Large intestine (tissue), 3 donors: ENCODE measurements at regions not wholly inside any gene's neighbourhood (a gene's known extent, or its start where the extent isn't known, plus 50 kb on each side); places are given as distances from the start of the nearest gene placed in this dataset.
A peak's percentile ranks its signal among the peaks of the same experiment; 100 is the strongest.
"Not testable (repeated sequence)": the region's sequence is repeated elsewhere in the genome, so short reads cannot be mapped to it uniquely, and the experiment has no call there.

Experiments used
- DNase-seq, 2 donors: peaks; one replicate each; pipeline versions ENCODE4 v3.0.0 to v3.0.0-alpha.2; 2013
- H3K27ac ChIP-seq: one replicate; pipeline ENCODE4 v1.5.1; 2013; ENCODE audit warnings: low read length
- H3K27me3 ChIP-seq: 2 replicates; pipeline ENCODE4 v1.6.1; 2013; ENCODE audit warnings: low read length; ENCODE audit not compliant: control insufficient read depth, insufficient read depth
- H3K36me3 ChIP-seq: 2 replicates; pipeline ENCODE4 v1.6.1; 2013; ENCODE audit warnings: low read length; ENCODE audit not compliant: control insufficient read depth, insufficient read depth
- H3K4me1 ChIP-seq: one replicate; pipeline ENCODE4 v1.6.1; 2013; ENCODE audit warnings: low read length; ENCODE audit not compliant: control insufficient read depth, insufficient read depth
- H3K4me3 ChIP-seq: one replicate; pipeline ENCODE4 v1.5.1; 2013; ENCODE audit warnings: low read length
- H3K9me3 ChIP-seq: one replicate; pipeline ENCODE4 v1.6.1; 2013; ENCODE audit warnings: mild to moderate bottlenecking, low read depth, low read length, moderate library complexity; ENCODE audit not compliant: control insufficient read depth
- WGBS: methylation state at CpG from one replicate; pipeline ENCODE4 v1.1.5; 2013; ENCODE audit warnings: low lambda C conversion rate; ENCODE audit not compliant: insufficient coverage; 5-methylcytosine and 5-hydroxymethylcytosine counted together

GRCh38 chr1:213415691-213416380 lies 364.8 kb downstream of the RPS6KC1 start:
- Histone ChIP-seq H3K36me3 (no peaks in the 10 kb centered on the region), H3K4me3 (no peak overlapping the region), H3K27me3 (no peaks in the 10 kb centered on the region), H3K27ac (peak overlapping the region; percentile 6), H3K4me1 (peaks cover 5% of the 10 kb centered on the region), H3K9me3 (no peaks in the 10 kb centered on the region)
- no CpG with 5 or more reads among the region's 10 CpGs for WGBS
- DNase-seq = peak; percentile 3 to 24

GRCh38 chr1:213416461-213417224 lies 365.6 kb downstream of the RPS6KC1 start:
- no peak overlapping the region for H3K4me3 ChIP-seq
- H3K36me3 ChIP-seq = no peaks in the 10 kb centered on the region
- peaks cover 5% of the 10 kb centered on the region for H3K4me1 ChIP-seq
- H3K27me3 ChIP-seq = no peaks in the 10 kb centered on the region
- 100% methylated on average over 3 of the region's 17 CpGs for WGBS
- DNase-seq = no peak
- H3K9me3 ChIP-seq = no peaks in the 10 kb centered on the region
- H3K27ac ChIP-seq = no peak overlapping the region

- Histone ChIP-seq H3K27me3 (no peaks in the 10 kb centered on the region), H3K27ac (no peak overlapping the region), H3K36me3 (no peaks in the 10 kb centered on the region), H3K4me1 (peaks cover 5% of the 10 kb centered on the region), H3K4me3 (no peak overlapping the region), H3K9me3 (no peaks in the 10 kb centered on the region)
- DNase-seq = no peak
- no CpG with 5 or more reads among the region's 14 CpGs for WGBS
Measured at GRCh38 chr1:213417225-213417820, 366.3 kb downstream of the RPS6KC1 start.

GRCh38 chr1:213417846-213418245 lies 366.8 kb downstream of the RPS6KC1 start:
- Histone ChIP-seq H3K27ac (no peak overlapping the region), H3K4me3 (no peak overlapping the region), H3K4me1 (peaks cover 5% of the 10 kb centered on the region), H3K9me3 (no peaks in the 10 kb centered on the region), H3K36me3 (no peaks in the 10 kb centered on the region), H3K27me3 (no peaks in the 10 kb centered on the region)
- WGBS = no CpG with 5 or more reads among the region's 5 CpGs
- DNase-seq = no peak

- H3K4me3 ChIP-seq = no peak overlapping the region
- H3K36me3 ChIP-seq = no peaks in the 10 kb centered on the region
- DNase-seq = no peak
- peaks cover 5% of the 10 kb centered on the region for H3K4me1 ChIP-seq
- H3K27me3 ChIP-seq = no peaks in the 10 kb centered on the region
- H3K9me3 ChIP-seq = no peaks in the 10 kb centered on the region
- no CpG with 5 or more reads among the region's 19 CpGs for WGBS
- H3K27ac ChIP-seq = no peak overlapping the region
Measured at GRCh38 chr1:213418268-213419071, 367.4 kb downstream of the RPS6KC1 start.

GRCh38 chr1:213419401-213420030 lies 368.5 kb downstream of the RPS6KC1 start:
- no CpG with 5 or more reads among the region's 3 CpGs for WGBS
- Histone ChIP-seq H3K4me1 (peaks cover 5% of the 10 kb centered on the region), H3K4me3 (no peak overlapping the region), H3K9me3 (no peaks in the 10 kb centered on the region), H3K36me3 (no peaks in the 10 kb centered on the region), H3K27me3 (peaks cover 3% of the 10 kb centered on the region), H3K27ac (no peak overlapping the region)
- DNase-seq = no peak

- not testable (repeated sequence) for H3K27ac ChIP-seq, H3K4me1 ChIP-seq, DNase-seq, H3K36me3 ChIP-seq, H3K9me3 ChIP-seq, H3K27me3 ChIP-seq, H3K4me3 ChIP-seq
- WGBS = no CpG with 5 or more reads among the region's 7 CpGs
Measured at GRCh38 chr1:213421178-213421577, 370.1 kb downstream of the RPS6KC1 start.

GRCh38 chr1:213423041-213423440 lies 372.0 kb downstream of the RPS6KC1 start:
- no peak overlapping the region for H3K4me3 ChIP-seq
- no peak overlapping the region for H3K27ac ChIP-seq
- H3K36me3 ChIP-seq = no peaks in the 10 kb centered on the region
- H3K9me3 ChIP-seq = no peaks in the 10 kb centered on the region
- no CpG with 5 or more reads among the region's 4 CpGs for WGBS
- H3K27me3 ChIP-seq = peaks cover 3% of the 10 kb centered on the region
- H3K4me1 ChIP-seq = no peaks in the 10 kb centered on the region
- no peak for DNase-seq

GRCh38 chr1:213423605-213424004 lies 372.6 kb downstream of the RPS6KC1 start:
- DNase-seq = no peak
- no peak overlapping the region for H3K27ac ChIP-seq

More at GRCh38 chr1:213423605-213424004, 372.6 kb downstream of the RPS6KC1 start:
- Histone ChIP-seq H3K27me3 (peaks cover 3% of the 10 kb centered on the region), H3K36me3 (no peaks in the 10 kb centered on the region), H3K4me3 (no peak overlapping the region), H3K4me1 (no peaks in the 10 kb centered on the region), H3K9me3 (no peaks in the 10 kb centered on the region)
- WGBS = 97% methylated on average over 7 of the region's 12 CpGs
